ENCODE measurements at regions not wholly inside any gene's neighbourhood (a gene's known extent, or its start where the extent isn't known, plus 50 kb on each side); places are given as distances from the start of the nearest gene placed in this dataset.
"Not testable (repeated sequence)": the region's sequence is repeated elsewhere in the genome, so short reads cannot be mapped to it uniquely, and the experiment has no call there.

DNA sequence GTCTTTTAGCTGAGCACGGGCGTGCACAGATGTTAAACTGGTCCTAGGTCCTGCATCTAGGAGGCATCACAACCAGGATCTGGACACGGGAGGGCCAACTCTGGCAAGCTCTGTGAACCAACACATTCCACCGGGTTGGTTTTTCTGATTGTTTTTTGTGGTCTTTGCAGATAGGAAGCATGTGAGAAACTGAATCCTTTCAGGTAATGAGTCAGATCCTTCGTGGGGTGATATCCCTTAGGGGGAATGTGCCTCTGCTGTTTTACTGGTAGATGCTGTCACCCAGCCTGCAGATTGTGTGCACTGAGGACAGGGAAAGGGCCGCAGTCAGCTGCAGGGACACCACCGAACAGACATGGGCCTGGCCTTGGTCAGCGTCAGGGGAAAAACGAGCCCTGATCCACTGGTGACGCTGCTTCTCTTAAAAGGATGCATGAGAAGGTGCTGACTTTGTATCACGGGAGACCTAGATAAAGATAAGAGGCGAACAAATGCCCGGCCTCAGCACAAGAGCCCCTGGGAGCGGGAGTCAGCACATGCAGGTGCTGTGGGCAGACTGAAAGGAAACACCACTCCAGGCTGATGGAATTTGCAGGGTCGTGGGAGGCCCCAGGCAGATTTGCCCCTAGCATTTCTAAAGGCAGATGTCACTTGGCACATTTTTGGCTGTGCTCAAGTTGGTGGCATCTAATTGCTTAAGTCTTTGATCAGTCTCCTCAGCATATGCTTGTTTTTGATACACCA is 51.1 kb downstream of the DOP1B start:
- no peak for DNase-seq

- no peak for DNase-seq
Measured at GRCh38 chr21:36208326-36209013, 51.8 kb downstream of the DOP1B start.

DNA sequence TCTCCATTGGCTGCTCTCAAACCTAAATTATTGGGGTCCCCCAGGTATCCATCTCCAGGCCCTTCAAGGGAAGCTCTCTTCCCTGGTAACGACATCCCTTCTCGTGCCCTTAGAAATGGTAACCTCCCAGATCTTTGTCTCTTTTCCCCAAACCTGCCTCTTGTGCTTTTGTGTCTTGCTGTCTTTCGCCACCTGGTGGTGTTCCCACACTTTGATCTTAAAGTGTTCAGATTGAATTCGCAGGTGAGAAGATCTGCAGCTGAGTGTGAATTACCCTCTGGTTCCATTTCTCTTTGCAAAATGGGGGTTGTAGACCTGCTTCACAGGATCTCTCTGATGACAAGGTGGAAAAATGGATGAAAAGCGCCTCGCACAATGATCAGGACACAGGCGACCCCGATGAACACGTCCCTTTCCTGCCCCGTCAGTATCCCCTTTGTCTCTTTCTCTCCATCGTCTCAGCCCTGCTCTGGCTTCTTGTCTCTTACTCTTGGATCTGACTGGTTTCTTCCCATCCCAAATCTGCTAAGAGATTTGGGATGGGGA is 53.1 kb downstream of the DOP1B start:
- DNase-seq, result peak; percentile 65

- DNase-seq, result no peak
Measured at GRCh38 chr21:36210779-36211659, 54.4 kb downstream of the DOP1B start.

DNA sequence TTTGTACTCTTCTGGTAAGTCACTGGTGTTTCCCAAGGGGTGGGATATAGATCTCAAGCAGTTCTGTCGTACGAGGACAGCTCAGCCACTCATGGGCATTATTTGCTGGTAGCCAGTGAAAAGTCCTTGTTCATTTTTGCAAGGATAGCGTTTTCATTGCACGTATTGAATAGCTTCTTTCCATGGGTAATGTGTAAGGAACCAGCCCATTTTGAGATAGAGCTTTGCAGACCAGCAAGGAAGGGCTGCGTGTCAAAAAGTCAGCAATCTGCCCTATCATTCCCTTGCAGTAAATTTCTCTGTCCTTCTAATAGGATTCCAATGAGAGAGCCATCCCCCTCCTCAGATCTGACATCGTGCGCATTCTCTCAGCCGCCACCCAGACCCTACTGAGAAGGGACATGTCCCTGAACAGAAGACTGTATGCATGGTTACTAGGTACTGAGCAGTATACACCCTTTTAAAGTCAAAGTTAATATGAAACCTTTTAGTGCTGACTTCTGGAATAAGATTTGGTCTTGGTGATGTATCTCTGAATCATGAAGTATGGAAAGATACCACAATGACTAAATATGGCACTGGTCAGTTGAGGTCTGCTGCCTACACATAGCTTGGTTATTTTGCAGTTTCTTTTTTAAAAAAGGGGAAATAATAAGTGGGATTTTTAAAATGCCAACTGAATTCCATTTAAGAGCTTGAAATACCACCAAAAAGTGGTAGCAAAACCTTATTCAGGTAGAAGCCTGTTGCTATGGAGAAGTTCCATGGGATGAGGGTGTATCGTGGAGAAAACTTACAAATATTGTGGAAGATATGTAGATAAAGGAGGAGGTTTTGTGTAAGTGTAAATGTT is 55.3 kb downstream of the DOP1B start:
- DNase-seq, result no peak

DNA sequence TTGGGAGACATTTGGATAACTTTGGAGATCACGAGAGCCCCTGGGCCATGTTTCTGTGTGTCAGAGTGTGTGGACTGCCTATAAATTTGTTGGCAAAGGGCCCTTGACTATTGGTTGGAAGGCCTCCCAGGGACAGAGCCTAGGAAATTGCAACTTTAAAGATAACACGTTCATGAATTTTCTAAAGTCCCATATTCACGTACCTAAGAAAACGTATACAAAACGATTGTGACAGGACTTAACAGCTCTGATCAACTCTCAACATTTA is 55.8 kb downstream of the DOP1B start:
- no peak for DNase-seq

GRCh38 chr21:36214561-36214960 is 57.9 kb downstream of the DOP1B start:
- no peak for DNase-seq

DNA sequence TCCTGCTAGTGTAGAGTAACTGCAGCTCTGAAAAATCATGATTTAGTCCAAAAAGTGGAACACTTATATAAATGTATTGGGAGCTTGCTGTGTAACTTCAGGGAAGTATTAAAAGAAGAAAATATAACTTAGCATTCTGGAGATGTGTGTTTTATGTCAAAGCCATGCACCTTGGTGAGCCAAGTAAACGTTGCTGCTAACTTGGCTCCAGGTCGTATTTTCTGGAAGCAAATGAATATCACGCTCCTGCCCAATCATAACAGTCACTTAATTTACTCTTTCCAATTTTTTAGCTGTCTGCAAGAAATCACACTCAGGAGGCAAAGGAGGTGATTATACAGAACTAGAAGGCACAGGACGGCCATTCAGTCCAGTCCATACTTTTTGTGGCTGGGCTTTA is 61.1 kb downstream of the DOP1B start:
- no peak for DNase-seq

GRCh38 chr21:36218691-36219090 is 62.1 kb downstream of the DOP1B start:
- DNase-seq, result no peak

DNA sequence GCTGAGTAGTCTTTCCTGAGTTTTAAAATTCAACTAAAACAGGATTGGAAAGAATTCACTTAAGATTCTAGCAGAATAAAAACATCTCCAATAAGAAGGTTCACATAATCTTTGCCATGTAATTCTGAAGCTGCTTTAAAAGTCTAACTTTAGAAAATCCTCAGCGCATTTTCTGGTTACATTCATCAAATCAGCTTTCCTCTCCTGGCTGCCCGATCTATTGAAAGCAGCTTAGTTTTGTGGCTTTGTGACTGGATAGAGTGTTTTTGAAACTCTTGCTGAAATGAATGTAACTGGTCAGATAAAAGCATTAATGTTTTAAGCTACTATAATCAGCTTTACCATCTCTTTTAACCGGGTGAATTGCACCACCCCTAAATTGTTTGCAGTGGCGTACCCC is 66.8 kb downstream of the DOP1B start:
- DNase-seq, result no peak

- no peak for DNase-seq
Measured at GRCh38 chr21:36229181-36229580, 72.6 kb downstream of the DOP1B start.

GRCh38 chr21:36231444-36231843 is 74.8 kb downstream of the DOP1B start:
- DNase-seq, result not testable (repeated sequence)

- DNase-seq, result no peak
Measured at GRCh38 chr21:36232641-36233040, 76.0 kb downstream of the DOP1B start.

- DNase-seq, result no peak
Measured at GRCh38 chr21:36235058-36235582, 78.5 kb downstream of the DOP1B start.

DNA sequence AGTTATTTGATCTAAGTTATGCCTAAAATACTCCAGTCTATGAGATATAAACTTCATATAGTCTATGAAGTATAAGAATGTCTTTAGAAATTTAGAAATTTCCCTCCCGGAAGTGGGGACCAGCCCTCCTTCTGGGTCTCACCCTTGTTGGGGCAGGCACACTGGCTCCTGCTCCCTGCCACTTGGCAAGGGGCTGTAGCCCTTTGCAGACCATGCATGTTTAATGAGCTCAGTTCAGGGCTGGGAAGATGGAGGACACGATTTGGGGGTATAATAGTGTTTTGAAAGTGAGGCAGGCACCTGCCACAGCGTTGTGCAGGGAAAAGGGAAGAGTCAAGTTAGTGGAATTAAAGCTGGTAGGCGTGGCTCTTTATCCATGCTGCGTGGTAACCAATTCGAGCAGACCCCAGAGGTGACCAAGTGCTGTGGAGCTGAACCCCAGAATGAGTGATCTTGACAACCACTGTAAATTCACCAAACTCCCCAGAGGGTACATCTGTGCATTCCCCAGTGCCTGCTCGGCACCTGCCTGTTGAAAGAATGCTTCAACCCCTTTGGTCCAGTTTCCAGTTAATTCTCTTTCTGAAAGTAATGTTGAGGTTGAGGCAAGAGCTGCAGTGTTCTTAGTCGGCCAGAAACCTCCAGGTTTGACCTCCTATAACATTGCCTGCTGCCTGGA is 79.6 kb downstream of the DOP1B start:
- no peak for DNase-seq

- no peak for DNase-seq
Measured at GRCh38 chr21:36237441-36237840, 80.8 kb downstream of the DOP1B start.

DNA sequence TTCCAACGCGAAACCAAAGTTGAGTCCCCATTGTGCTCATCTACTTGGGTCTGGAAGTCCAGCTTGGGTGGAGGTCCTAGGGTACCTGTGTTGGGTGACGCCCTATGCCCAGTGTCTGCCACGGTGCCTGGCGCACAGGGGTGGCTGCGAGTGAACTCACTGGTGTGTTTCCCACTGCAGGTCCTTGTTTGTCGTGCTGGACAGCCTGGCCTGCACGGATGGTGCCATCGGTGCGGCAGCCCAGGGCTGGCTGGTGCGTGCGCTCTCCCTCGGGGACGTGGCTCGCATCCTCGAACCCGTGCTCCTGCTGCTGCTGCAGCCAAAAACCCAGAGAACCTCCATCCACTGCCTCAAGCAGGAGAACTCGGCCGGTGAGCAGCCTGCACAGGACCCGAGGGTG is 80.4 kb upstream of the MORC3 start:
- DNase-seq, result no peak

DNA sequence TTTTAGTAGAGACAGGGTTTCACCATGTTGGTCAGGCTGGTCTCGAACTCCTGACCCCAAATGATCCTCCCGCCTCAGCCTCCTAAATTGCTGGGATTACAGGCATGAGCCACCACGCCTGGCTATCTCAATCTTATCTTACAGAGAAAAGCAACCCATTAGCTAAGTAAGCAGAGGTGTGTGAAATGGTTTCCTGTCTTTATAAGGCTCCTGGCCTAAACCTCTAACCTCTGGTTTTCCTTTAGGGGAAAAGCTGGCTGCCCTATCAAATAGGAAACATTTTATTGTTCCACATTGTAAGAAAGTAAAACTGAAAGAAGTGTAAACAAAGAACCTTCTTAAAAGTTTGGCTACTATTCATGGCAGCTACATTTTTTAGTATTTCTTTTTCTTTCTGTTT is 78.3 kb upstream of the MORC3 start:
- DNase-seq, result no peak

GRCh38 chr21:36245115-36245514 is 74.9 kb upstream of the MORC3 start:
- DNase-seq, result no peak

GRCh38 chr21:36245649-36246048 is 74.3 kb upstream of the MORC3 start:
- DNase-seq, result no peak

GRCh38 chr21:36246080-36246631 is 73.8 kb upstream of the MORC3 start:
- no peak for DNase-seq
